ENCODE measurements at regions not wholly inside any gene's neighbourhood (a gene's known extent, or its start where the extent isn't known, plus 50 kb on each side); places are given as distances from the start of the nearest gene placed in this dataset.

GRCh38 chr1:222171005-222171404 is 376.9 kb downstream of the HHIPL2 start:
- DNase-seq (ENCODE audit: low read depth) = no peak

- no peak for DNase-seq (ENCODE audit: low read depth)
Measured at GRCh38 chr1:222168621-222169020, 379.3 kb downstream of the HHIPL2 start.

- no peak for DNase-seq (ENCODE audit: low read depth)
Measured at GRCh38 chr1:222167896-222168295, 380.0 kb downstream of the HHIPL2 start.

GRCh38 chr1:222167111-222167510 is 380.8 kb downstream of the HHIPL2 start:
- no peak for DNase-seq (ENCODE audit: low read depth)

- DNase-seq (ENCODE audit: low read depth) = no peak
Measured at GRCh38 chr1:222165629-222166028, 382.3 kb downstream of the HHIPL2 start.

GRCh38 chr1:222163895-222164294 is 384.0 kb downstream of the HHIPL2 start:
- DNase-seq (ENCODE audit: low read depth) = no peak

GRCh38 chr1:222161676-222162075 is 386.2 kb downstream of the HHIPL2 start:
- no peak for DNase-seq (ENCODE audit: low read depth)

GRCh38 chr1:222157612-222158011 is 390.3 kb downstream of the HHIPL2 start:
- DNase-seq (ENCODE audit: low read depth) = no peak

- DNase-seq (ENCODE audit: low read depth) = no peak
Measured at GRCh38 chr1:222140206-222140605, 398.3 kb upstream of the DUSP10 start.

GRCh38 chr1:222138095-222138494 is 396.2 kb upstream of the DUSP10 start:
- DNase-seq (ENCODE audit: low read depth) = no peak

GRCh38 chr1:222136869-222137268 is 395.0 kb upstream of the DUSP10 start:
- no peak for DNase-seq (ENCODE audit: low read depth)

- DNase-seq (ENCODE audit: low read depth) = no peak
Measured at GRCh38 chr1:222129041-222129440, 387.2 kb upstream of the DUSP10 start.

GRCh38 chr1:222127526-222128152 is 385.8 kb upstream of the DUSP10 start:
- no peak for DNase-seq (ENCODE audit: low read depth)

- DNase-seq (ENCODE audit: low read depth) = no peak
Measured at GRCh38 chr1:222127096-222127495, 385.2 kb upstream of the DUSP10 start.

- no peak for DNase-seq (ENCODE audit: low read depth)
Measured at GRCh38 chr1:222126052-222126451, 384.2 kb upstream of the DUSP10 start.

- DNase-seq (ENCODE audit: low read depth) = no peak
Measured at GRCh38 chr1:222124602-222125001, 382.7 kb upstream of the DUSP10 start.

- DNase-seq (ENCODE audit: low read depth) = no peak
Measured at GRCh38 chr1:222123111-222123510, 381.2 kb upstream of the DUSP10 start.

- DNase-seq (ENCODE audit: low read depth) = no peak
Measured at GRCh38 chr1:222117809-222118208, 375.9 kb upstream of the DUSP10 start.

- DNase-seq (ENCODE audit: low read depth) = no peak
Measured at GRCh38 chr1:222114536-222115156, 372.8 kb upstream of the DUSP10 start.

- no peak for DNase-seq (ENCODE audit: low read depth)
Measured at GRCh38 chr1:222109836-222110235, 367.9 kb upstream of the DUSP10 start.

GRCh38 chr1:222107975-222108374 is 366.1 kb upstream of the DUSP10 start:
- DNase-seq (ENCODE audit: low read depth) = no peak

- DNase-seq (ENCODE audit: low read depth) = no peak
Measured at GRCh38 chr1:222107267-222107666, 365.4 kb upstream of the DUSP10 start.

GRCh38 chr1:222106377-222106776 is 364.5 kb upstream of the DUSP10 start:
- no peak for DNase-seq (ENCODE audit: low read depth)

- DNase-seq (ENCODE audit: low read depth) = no peak
Measured at GRCh38 chr1:222105861-222106260, 364.0 kb upstream of the DUSP10 start.
